Adrenal gland (tissue), 9 donors: ENCODE measurements at regions not wholly inside any gene's neighbourhood (a gene's known extent, or its start where the extent isn't known, plus 50 kb on each side); places are given as distances from the start of the nearest gene placed in this dataset.

Experiments used
- DNase-seq, 7 donors: peaks; one replicate each; pipeline ENCODE4 v3.0.0-alpha.2; 2019 to 2020
- H3K27ac ChIP-seq, 5 donors: fragments of 200-600 bp; sonication (generic) in 4 of 5; 1 replicate in 3 of 5; 2 replicates in 2 of 5; pipeline versions ENCODE4 v1.5.1 to v1.8.0; 2016 to 2020; ENCODE audit warnings: mild to moderate bottlenecking in 1 of 5
- H3K27me3 ChIP-seq: fragments of 200-600 bp; 2 replicates; pipeline ENCODE4 v1.8.0; 2021
- H3K36me3 ChIP-seq, 2 donors: fragments of 200-600 bp; replicated peaks in 1 of 2; 1 replicate in 1 of 2; 2 replicates in 1 of 2; pipeline versions ENCODE4 v1.5.1 to v1.8.0; 2018 to 2022
- H3K4me1 ChIP-seq, 2 donors: fragments of 200-600 bp; replicated peaks in 1 of 2; 1 replicate in 1 of 2; 2 replicates in 1 of 2; pipeline versions ENCODE4 v1.5.1 to v1.8.0; 2018 to 2021
- H3K4me3 ChIP-seq, 4 donors: fragments of 200-600 bp; sonication (generic) in 3 of 4; one replicate each; pipeline ENCODE4 v1.5.1; 2016 to 2018
- H3K9me3 ChIP-seq, 3 donors: fragments of 200-600 bp; sonication (generic) in 1 of 3; replicated peaks in 1 of 3; 1 replicate in 2 of 3; 2 replicates in 1 of 3; pipeline versions ENCODE4 v1.5.1 to v1.8.0; 2016 to 2021
- CTCF ChIP-seq, 6 experiments: fragments of 450-650 bp in 4 of 6; fragments of 200-600 bp in 2 of 6; sonication (generic) in 1 of 6; IDR thresholded peaks; 1 replicate in 5 of 6; 2 replicates in 1 of 6; pipeline versions ENCODE4 v1.5.1 to v1.8.0; 2016 to 2021; ENCODE audit warnings: antibody characterized with exemption in 6 of 6, mild to moderate bottlenecking in 2 of 6, moderate library complexity in 1 of 6
- POLR2A ChIP-seq, 2 donors: fragments of 450-650 bp; IDR thresholded peaks; one replicate each; pipeline ENCODE4 v1.6.1; 2017; ENCODE audit warnings: antibody characterized with exemption in 2 of 2, mild to moderate bottlenecking in 2 of 2, moderate library complexity in 1 of 2
- WGBS, 4 donors: extraction: QIAGEN DNeasy Blood & Tissue Kit in 2 of 4; methylation state at CpG; one replicate each; pipeline versions ENCODE4 v1.1.5 to v1.1.7; 2013 to 2017; 5-methylcytosine and 5-hydroxymethylcytosine counted together
- intact Hi-C, 2 donors: fragments of 100-400 bp; cut with DNase I; formaldehyde crosslinking; loops; one replicate each; pipeline versions ENCODE4 v1.14.1 to v1.15.0; 2022 to 2023
- donor health status: healthy with polysubstance abuse.
- donor health status: Bipolar disorder and iron deficiency.
- donor health status: DM: yes; HTN: yes; CAD: no.
- donor health status: DM: no; HTN: no; CAD: no.
- donor health status: DM: no; HTN: no; CAD: no.

GRCh38 chr5:56722317-56722716, 93.0 kb upstream of the MAP3K1 start:
- TF ChIP-seq POLR2A (IDR thresholded peaks at IDR 0.05) (no peak), CTCF (IDR thresholded peaks at IDR 0.05) (no peak)
- DNase-seq: no peak

GRCh38 chr5:56717253-56717987, 97.9 kb upstream of the MAP3K1 start:
- no peaks in the 10 kb centered on the region for H3K27me3 ChIP-seq
- intact Hi-C loops: no loop called here
- no peaks in the 10 kb centered on the region for H3K36me3 ChIP-seq
- TF ChIP-seq CTCF (IDR thresholded peaks at IDR 0.05): no peak
- TF ChIP-seq POLR2A (IDR thresholded peaks at IDR 0.05): no peak
- H3K4me3 ChIP-seq: peak overlapping the region in 3 of 4 donors; percentile 5 to 38 (median 33)
- H3K27ac ChIP-seq: no peak overlapping the region
- peak in 4 of 7 donors; percentile 15 to 31 (median 24) for DNase-seq
- WGBS, 4 donors: 39 to 53% (median 49%) methylated on average over 10 to 11 of the region's 11 CpGs
- H3K4me1 ChIP-seq: no peaks in the 10 kb centered on the region
- no peaks in the 10 kb centered on the region for H3K9me3 ChIP-seq

More at GRCh38 chr5:56722317-56722716, 93.0 kb upstream of the MAP3K1 start:
- intact Hi-C loops: no loop called here
- H3K27ac ChIP-seq: no peak overlapping the region
- no peaks in the 10 kb centered on the region for H3K9me3 ChIP-seq
- H3K27me3 ChIP-seq: no peaks in the 10 kb centered on the region
- H3K4me3 ChIP-seq: no peak overlapping the region
- H3K4me1 ChIP-seq: no peaks in the 10 kb centered on the region
- no peaks in the 10 kb centered on the region for H3K36me3 ChIP-seq
- WGBS, 4 donors: 86 to 94% (median 90%) methylated on average over 3 of the region's 3 CpGs

GRCh38 chr5:56715986-56716385, 99.4 kb upstream of the MAP3K1 start:
- H3K36me3 ChIP-seq: no peaks in the 10 kb centered on the region
- no peak overlapping the region for H3K27ac ChIP-seq
- H3K4me1 ChIP-seq: no peaks in the 10 kb centered on the region
- WGBS, 4 donors: 94 to 96% (median 95%) methylated on average over 3 of the region's 3 CpGs
- H3K4me3 ChIP-seq: no peak overlapping the region
- no peak for DNase-seq
- TF ChIP-seq POLR2A (IDR thresholded peaks at IDR 0.05) (no peak), CTCF (IDR thresholded peaks at IDR 0.05) (no peak)
- no peaks in the 10 kb centered on the region for H3K9me3 ChIP-seq
- intact Hi-C loops: no loop called here
- no peaks in the 10 kb centered on the region for H3K27me3 ChIP-seq

- no peaks in the 10 kb centered on the region for H3K9me3 ChIP-seq
- DNase-seq: no peak
- intact Hi-C loops: no loop called here
- no peak overlapping the region for H3K27ac ChIP-seq
- no peak overlapping the region for H3K4me3 ChIP-seq
- H3K27me3 ChIP-seq: no peaks in the 10 kb centered on the region
- H3K4me1 ChIP-seq: no peaks in the 10 kb centered on the region
- H3K36me3 ChIP-seq: no peaks in the 10 kb centered on the region
- TF ChIP-seq CTCF (IDR thresholded peaks at IDR 0.05): no peak
- no peak for TF ChIP-seq POLR2A (IDR thresholded peaks at IDR 0.05)
- 64 to 78% (median 68%) methylated on average over 5 of the region's 5 CpGs for WGBS, 4 donors
Measured at GRCh38 chr5:56712895-56713591, 102.3 kb upstream of the MAP3K1 start.
